ENCODE measurements at regions not wholly inside any gene's neighbourhood (a gene's known extent, or its start where the extent isn't known, plus 50 kb on each side); places are given as distances from the start of the nearest gene placed in this dataset.

- Histone ChIP-seq H2BK120ac (ENCODE audit: low read depth, low read length, poor library complexity, severe bottlenecking) (no peak overlapping the region), H4K8ac (replicated peaks; ENCODE audit: insufficient read length, low read depth, low read length) (no peak overlapping the region), H3K9ac (ENCODE audit: extremely low read depth, insufficient read length, low read length) (no peak overlapping the region), H3K23me2 (ENCODE audit: insufficient read length, low read depth, low read length, poor library complexity, severe bottlenecking) (no peaks in the 10 kb centered on the region), H2BK12ac (ENCODE audit: insufficient read length, low read depth, low read length) (no peak overlapping the region), H3K14ac (ENCODE audit: insufficient read depth, low read length) (no peak overlapping the region), H4K20me1 (ENCODE audit: control insufficient read depth, insufficient read depth, insufficient read length) (no peaks in the 10 kb centered on the region), H3K56ac (ENCODE audit: insufficient read length, low read depth, low read length) (no peak overlapping the region), H3K23ac (ENCODE audit: insufficient read length, low read depth, low read length) (no peak overlapping the region), H3T11ph (ENCODE audit: low read length) (no peak overlapping the region), H3K79me1 (ENCODE audit: insufficient read depth, low read depth, low read length, poor library complexity, severe bottlenecking) (no peaks in the 10 kb centered on the region), H4K5ac (ENCODE audit: insufficient read length, low read depth, low read length) (no peak overlapping the region), H4K91ac (ENCODE audit: insufficient read length, low read depth, low read length) (no peak overlapping the region), H3K4me2 (ENCODE audit: insufficient read depth, insufficient read length, low read length) (no peak overlapping the region), H2BK15ac (ENCODE audit: low read depth, low read length) (no peak overlapping the region), H3K9me3 (ENCODE audit: control insufficient read depth, low read depth, low read length) (no peaks in the 10 kb centered on the region), H3K4ac (ENCODE audit: low read depth, low read length) (no peak overlapping the region), H2AK5ac (ENCODE audit: insufficient read length, low read length) (no peak overlapping the region), H3K18ac (ENCODE audit: insufficient read length, low read depth, low read length) (no peak overlapping the region), H3K27ac (ENCODE audit: insufficient read length, low read depth, low read length) (no peak overlapping the region), H3K4me1 (ENCODE audit: insufficient read depth, low read length) (no peaks in the 10 kb centered on the region), H2BK20ac (ENCODE audit: low read depth, low read length, poor library complexity, severe bottlenecking) (no peak overlapping the region), H3K79me2 (ENCODE audit: insufficient read depth, low read length) (no peaks in the 10 kb centered on the region), H2BK5ac (ENCODE audit: insufficient read length, low read length) (no peak overlapping the region), H2AFZ (ENCODE audit: low read length) (no peak overlapping the region), H3K27me3 (ENCODE audit: insufficient read depth, low read length) (no peaks in the 10 kb centered on the region)
- Mint-ChIP-seq H3K4me1 (peaks cover 4% of the 10 kb centered on the region in 2 experiments; a peak in 1 of 4 replicates), H3K27ac (no peak overlapping the region), H3K9me3 (no peaks in the 10 kb centered on the region), H3K27me3 (ENCODE audit: low read depth) (no peaks in the 10 kb centered on the region), H3K36me3 (ENCODE audit: insufficient read depth in 1 of 3, low read depth in 3 of 3) (no peaks in the 10 kb centered on the region), H3K4me3 (no peak overlapping the region)
- no peak for TF ChIP-seq CTCF (conservative IDR thresholded peaks at IDR 0.05)
- no CpG with 5 or more reads among the region's 3 CpGs for WGBS (ENCODE audit: extremely low coverage, insufficient read length, low lambda C conversion rate)
- no peak for DNase-seq
Measured at GRCh38 chr11:80084608-80085007, 643.8 kb upstream of the TENM4 start.

All from H9 (cell line).